Peyer's patch (tissue), 4 donors: ENCODE measurements at regions not wholly inside any gene's neighbourhood (a gene's known extent, or its start where the extent isn't known, plus 50 kb on each side); places are given as distances from the start of the nearest gene placed in this dataset.

Experiments used
- POLR2A ChIP-seq, 2 donors: fragments of 450-650 bp; IDR thresholded peaks; one replicate each; pipeline ENCODE4 v1.5.1; 2017; ENCODE audit warnings: antibody characterized with exemption in 2 of 2, mild to moderate bottlenecking in 2 of 2, moderate library complexity in 2 of 2
- TF ChIP-seq, protein P1 (sequence below), 6 experiments: fragments of 450-650 bp in 4 of 6; fragments of 200-600 bp in 2 of 6; sonication (generic) in 1 of 6; IDR thresholded peaks; one replicate each; pipeline ENCODE4 v1.5.1; 2017 to 2019; ENCODE audit warnings: antibody characterized with exemption in 6 of 6, mild to moderate bottlenecking in 3 of 6, moderate library complexity in 1 of 6

DNA sequence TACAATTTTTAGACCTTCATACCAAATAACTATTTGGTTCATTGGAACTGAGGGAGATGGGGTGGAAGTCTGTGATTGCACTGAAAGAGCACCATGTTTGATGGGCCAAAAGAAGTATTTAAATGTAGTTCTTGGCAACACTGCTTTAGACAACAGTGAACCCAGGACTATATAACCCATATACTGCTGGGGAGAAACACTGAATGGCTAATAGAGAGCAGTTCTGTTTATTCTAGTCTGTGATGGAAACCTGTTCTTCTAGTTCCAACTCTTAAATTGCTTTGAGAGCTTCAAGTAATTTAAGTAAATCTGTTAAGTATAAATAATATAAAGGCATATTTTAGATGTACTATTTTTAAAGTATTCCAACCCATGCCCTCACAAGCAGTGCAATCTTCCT is 96.3 kb downstream of the NIBAN1 start:
- TF ChIP-seq POLR2A (IDR thresholded peaks at IDR 0.05): no peak
- TF ChIP-seq, protein P1, sequence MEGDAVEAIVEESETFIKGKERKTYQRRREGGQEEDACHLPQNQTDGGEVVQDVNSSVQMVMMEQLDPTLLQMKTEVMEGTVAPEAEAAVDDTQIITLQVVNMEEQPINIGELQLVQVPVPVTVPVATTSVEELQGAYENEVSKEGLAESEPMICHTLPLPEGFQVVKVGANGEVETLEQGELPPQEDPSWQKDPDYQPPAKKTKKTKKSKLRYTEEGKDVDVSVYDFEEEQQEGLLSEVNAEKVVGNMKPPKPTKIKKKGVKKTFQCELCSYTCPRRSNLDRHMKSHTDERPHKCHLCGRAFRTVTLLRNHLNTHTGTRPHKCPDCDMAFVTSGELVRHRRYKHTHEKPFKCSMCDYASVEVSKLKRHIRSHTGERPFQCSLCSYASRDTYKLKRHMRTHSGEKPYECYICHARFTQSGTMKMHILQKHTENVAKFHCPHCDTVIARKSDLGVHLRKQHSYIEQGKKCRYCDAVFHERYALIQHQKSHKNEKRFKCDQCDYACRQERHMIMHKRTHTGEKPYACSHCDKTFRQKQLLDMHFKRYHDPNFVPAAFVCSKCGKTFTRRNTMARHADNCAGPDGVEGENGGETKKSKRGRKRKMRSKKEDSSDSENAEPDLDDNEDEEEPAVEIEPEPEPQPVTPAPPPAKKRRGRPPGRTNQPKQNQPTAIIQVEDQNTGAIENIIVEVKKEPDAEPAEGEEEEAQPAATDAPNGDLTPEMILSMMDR (IDR thresholded peaks at IDR 0.05): no peak
